GM18907 (cell line): ENCODE measurements at regions not wholly inside any gene's neighbourhood (a gene's known extent, or its start where the extent isn't known, plus 50 kb on each side); places are given as distances from the start of the nearest gene placed in this dataset.

Experiments
- ATAC-seq: cut with Tn5 transposase; IDR thresholded peaks from one replicate; pipeline ENCODE4 v1.9.1; 2021; ENCODE audit warnings: mild to moderate bottlenecking, moderate library complexity; ENCODE audit not compliant: unreplicated experiment

DNA sequence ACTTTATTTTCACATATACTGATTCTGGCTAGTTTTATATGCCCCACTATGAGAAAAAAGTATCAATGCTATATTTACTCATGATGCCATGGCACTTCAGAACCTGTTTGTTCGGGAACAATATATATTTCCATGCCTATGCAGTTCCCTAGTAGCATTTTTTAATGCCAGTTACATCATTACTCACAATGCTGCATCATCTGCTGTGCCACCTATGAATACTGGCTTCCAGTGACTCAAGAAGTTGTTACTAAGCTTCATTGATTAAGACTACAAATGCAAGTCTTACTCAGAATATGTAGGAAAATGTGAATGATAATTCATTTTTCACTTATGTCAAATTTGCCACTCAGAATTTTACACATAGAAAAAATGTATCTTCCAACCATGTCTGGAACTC is 97.9 kb downstream of the MAFB start:
- no peak for ATAC-seq

DNA sequence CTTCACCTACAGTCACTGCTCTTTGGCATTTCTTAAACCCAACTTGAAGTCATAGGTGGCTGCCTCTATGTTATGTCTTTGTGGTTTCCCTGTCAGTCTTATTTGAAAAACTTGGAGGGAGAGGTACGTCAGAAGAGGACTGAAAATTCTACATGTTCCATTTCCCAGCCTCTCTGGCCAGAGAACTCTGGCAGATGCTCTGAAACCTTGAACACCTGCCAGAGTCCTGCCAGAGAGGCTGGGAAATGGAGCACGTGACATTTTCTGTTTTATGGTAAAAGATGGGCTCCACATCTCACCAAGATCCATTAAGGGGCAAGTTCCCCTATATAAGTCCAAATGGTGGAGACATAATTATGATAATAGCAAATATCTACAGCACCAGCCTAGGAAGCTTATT is 99.5 kb downstream of the MAFB start:
- ATAC-seq, result no peak

DNA sequence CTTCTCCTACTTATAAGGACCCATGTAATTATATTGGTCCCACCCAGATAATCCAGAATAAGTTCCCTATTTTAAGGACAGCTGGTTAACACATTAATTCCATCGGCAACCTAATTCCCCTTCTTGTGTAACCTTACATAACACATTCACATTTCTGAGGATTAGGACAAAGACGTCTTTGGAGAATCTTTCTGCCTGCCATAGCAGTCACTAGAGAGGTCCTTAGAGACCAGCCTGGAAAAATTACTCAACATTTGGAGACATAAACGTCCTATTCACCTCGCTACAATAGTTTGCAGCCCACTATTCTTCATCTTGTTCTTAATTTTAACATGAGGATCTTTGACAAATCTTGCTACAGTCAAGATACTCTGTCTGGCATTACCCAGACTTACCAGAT is 100.1 kb downstream of the MAFB start:
- ATAC-seq, result no peak

DNA sequence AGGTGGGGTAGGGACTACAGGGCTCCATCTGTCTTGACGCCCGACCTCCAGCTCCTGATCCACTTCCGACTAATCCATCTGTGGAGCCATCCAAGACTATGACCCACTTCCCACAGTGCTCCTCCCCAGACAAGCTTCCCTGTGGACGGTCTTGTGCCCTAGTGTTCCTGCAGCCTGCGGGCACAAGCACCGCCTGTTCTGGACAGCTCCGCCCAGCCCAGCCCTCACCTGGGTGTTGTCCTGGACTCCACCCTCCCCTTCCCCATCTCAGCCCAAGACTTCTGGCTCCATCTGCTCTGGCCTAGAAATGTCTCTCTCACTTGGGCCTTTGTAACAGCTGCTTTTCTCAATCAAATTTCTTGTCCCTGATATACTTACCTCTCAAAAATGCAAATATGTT is 102.0 kb downstream of the MAFB start:
- ATAC-seq, result no peak

DNA sequence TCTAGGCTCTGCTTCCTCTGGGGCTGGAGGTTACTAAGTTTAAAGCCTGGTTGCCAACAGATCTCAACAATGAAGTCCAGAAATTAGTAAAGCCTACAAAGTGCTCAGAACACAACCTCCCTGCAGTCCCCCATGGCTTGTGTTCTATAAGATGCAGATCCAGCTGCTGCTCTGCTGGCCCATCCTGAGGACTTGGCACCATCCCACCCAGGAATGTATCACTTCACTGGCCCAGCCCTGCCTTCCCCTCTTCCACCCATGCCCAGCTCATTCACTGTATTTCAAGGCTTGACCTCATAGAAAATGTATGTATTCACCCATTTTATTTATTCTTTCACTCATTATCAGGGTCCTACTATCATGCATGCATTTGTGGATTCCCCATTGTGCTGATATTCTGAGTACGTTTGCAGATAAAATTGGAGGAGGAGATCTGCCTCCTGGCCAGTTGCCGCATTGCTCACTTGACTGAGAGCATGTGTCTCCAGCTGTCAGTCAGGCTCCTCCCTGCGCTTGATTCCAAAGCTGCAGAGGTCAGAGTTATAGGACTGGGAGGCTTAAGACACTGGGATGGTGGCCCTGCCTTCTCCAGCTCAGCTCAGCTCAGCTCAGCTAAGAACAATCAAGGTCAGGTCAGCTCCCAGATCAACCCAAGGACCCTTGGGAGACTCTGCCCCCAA is 104.8 kb downstream of the MAFB start:
- ATAC-seq, result no peak

DNA sequence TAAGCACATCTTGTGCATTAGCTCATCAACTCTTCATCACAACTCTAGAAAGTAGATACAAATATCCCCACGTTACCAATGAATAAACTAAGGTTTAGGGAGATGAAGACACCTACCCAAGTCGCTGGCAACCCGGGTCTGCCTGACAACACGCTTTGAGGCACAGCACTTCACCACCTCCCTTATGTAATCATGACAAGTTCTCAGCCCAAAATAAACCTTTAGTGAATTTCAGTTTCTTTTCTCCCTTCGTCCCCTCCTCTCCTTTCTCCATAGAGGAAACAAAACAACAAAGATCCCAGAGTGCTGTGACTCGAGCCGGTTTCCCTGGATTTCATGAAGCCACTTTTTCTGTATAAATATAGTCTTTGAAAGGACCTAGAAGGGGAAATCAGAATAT is 105.4 kb downstream of the MAFB start:
- no peak for ATAC-seq

DNA sequence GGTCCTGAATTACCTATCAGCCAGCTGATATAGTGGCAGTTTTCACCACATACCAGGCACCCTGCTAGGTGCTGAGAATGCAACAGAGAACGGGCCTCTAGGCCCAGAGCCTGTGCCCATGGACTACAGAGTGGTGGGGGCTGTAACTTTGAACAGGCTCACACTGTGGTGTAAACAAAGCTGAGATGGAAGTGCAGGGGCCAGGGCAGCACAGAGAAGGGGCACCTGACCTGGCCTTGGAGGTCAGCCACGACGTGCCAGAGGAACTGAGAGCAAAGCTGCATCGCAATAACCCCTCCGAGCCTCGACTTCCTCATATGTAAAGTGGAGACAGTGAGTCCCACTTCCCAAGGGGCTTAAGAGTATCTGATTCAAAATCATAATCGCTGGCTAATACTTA is 105.8 kb downstream of the MAFB start:
- ATAC-seq, result no peak

DNA sequence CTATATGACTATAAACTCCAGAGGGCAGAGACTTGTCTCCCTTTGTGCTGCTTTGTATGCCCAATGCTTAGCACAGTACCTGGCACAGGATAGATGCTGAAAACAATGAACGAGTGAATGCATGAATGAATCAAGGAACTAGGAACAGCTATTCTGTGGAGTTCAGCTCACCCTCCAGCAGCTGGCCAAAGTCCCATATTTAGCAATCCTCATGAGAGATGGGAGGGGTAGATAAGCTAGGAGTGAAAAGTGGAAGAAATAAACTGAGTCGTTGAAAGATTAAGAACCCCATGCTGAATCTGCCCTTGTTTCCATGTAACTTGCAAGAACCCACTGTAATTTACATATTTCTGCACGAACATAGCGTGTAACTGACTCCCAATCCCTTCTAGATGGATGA is 106.5 kb downstream of the MAFB start:
- ATAC-seq, result no peak

DNA sequence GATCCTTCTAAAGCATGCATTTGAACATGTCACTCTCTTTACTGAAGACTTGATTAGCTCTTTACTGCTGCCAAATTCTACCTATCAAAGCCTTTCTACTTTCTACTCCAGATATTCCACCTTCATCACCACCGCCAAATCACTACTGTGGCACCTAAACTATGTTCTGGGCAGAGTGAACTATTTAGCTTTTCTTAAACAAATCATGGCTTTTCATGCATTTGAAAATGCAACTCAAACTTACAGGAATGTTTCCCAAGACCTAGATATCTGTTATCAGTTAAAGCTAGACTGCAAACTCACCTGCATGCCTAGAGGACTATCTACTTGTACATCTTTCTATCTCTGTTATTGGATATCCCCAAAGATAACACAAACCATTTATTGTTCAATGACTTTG is 109.3 kb downstream of the MAFB start:
- ATAC-seq, result no peak

DNA sequence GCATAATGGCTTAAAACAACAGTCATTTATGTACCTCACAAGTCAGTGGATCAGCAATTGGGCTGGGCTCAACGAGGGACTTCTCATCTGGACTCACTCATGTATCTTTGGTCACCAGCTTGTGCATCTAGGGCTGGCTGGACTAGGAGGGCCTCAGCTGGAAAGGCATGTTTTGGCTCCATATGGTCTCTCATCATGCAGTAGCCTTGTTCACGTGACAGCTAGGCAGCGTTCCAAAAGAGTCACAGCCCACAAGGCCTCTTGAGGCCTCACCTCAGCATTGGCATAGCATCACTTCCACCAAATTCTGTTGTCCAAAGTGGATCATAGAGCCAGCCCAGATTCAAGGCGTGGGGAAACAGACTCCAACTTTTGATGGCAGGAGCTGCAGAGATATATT is 110.1 kb downstream of the MAFB start:
- ATAC-seq, result no peak

DNA sequence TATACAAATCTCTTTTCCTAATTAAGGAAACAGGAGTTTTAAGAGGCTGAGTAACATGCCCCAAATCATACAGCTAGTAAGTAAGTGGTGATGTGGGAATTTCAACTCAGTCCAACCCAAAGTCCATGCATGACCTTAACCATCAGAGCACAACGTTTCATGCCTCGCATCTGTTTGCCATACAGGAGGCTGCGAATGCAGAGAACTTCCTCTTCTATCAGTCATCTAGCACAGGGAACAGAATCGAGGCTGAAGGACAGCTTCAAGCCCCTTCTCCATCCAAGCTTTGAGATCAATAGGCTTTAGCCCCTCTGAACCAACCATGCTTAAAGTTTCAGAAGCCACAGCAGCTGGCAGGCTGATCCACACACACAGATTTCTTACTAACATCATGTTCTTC is 113.2 kb downstream of the MAFB start:
- ATAC-seq, result no peak

DNA sequence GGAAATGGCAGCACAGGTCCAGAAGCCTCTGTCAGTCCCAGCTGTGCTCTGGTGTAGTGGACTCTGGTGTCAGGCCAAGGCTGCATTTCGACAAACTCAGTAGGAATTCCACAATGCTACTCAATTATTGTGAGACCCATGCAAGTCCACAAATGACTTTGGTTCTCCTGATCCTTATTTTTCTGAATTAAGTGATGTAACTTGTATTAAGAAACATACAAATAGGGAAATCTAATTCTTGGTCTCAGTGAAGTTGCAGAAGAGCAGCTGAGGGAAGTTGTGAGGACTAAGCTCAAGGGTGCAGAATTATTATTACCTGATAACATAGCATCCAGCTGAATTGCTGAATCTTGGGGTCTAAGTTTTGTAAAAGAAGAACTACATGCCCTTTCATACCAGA is 116.8 kb downstream of the MAFB start:
- no peak for ATAC-seq

DNA sequence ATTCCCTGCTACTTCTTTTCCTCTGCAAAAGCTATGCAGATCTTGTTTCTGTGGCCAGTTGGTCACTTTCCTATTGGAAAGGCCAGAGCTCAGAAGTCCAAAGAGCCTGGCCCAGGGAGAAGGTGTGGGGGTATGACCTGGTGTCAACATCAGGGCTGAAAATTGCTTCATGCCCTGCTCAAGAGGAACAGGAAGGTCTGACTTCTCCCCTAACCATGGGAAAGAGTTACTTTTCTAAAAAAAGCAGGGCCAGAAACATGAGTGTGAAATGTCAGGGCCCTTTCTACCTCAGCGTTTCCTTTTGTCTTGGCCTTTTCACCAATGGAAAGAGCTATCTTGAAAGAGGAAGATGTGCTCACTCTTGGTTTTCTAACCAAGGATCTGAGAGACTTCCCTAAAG is 117.4 kb downstream of the MAFB start:
- no peak for ATAC-seq

DNA sequence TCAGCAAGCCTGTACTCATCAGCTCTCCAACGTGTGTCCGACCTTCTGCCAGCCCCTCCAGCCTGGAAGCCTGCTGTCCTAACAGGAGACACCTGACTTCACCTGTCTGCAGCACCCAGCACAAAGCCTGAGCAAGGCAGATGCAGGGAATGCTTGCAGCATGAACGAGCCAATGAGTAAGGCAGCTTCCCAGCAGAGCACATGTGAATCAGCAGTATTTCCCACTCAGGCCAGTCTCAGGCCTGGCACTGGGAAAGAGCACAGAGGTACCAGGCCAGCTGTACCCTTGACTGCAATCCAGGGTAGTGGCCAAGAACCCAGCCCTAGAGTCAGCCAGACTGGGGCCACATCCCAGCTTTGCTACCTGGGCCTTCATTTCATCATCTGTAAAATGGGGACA is 120.8 kb downstream of the MAFB start:
- no peak for ATAC-seq

DNA sequence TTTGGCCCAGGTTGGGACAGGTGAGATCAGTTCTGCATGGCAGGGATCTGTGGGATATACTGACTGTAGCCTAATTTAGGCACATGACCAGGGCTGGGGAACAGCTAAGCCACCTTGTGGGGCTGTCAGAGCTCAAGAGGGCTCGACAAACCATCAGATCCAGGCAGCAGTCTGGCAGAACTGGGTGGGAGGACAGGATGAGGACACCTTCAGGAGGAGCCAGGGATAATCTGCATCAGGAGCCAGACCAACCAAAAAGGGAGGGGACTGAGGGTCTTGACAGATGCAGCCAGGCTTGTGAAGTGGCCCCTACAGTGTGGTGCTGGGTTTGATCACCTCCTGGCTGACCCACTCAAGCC is 123.4 kb downstream of the MAFB start:
- no peak for ATAC-seq

DNA sequence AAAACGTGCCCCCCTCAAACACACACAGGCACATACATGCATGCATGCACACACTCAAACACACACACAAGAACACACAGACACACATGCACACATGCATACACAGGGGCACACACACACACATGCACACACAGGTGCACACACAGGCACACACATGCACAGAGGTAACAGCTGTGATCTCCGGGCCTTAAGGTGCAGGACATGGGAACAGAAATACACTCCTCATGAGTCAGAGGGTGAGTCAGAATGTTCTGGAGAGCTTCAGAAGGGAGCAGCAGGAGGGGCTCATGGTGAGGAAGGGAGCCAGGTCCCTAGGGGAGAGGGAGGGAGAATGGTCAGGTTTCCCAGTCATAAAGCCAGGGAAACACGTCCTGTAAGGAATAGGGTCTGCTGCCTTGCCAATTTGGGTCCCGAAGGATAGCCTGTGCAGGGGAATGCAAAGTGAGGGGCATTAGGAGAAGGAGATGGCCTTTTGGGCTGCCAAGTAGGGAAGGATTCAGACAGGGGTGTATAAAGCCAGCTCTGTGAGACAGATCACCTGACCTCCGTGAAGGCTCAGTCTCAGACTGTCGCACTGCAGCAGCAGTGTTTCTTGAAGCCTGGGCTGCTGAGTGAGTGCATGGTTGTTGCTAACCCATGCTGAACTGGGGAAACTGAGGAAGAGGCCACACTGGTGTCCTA is 123.9 kb downstream of the MAFB start:
- ATAC-seq, result no peak

DNA sequence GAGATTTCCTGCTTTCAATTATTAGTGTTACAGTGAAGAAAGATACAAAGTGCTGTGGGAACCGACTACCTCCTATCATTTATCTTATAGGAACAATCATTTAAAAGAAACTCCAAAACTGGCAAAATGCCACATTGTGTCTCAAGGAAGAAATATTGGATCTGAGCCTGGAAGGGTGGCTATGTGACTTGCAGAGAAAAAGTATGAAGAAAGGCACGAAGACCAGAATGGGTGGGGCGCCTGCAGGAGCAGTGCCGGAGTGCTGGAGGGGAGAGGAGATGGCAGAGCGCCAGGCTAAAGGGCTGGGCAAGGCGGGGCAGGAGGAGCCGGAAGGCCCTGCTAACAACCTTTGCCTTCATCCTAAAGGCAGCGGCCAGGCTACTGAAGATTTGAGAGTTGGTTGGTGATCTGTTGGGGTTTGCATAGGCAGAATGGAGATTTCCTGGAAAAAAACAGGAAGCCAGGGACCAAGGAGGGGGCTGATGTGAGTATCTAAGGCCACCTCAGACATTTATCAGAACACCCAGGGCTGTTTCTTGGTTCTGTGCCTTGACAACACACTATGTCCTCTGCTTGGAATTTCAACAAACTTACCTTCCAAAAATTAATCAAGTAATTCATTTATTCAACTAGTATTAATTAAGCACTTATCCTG is 125.6 kb downstream of the MAFB start:
- ATAC-seq, result no peak

DNA sequence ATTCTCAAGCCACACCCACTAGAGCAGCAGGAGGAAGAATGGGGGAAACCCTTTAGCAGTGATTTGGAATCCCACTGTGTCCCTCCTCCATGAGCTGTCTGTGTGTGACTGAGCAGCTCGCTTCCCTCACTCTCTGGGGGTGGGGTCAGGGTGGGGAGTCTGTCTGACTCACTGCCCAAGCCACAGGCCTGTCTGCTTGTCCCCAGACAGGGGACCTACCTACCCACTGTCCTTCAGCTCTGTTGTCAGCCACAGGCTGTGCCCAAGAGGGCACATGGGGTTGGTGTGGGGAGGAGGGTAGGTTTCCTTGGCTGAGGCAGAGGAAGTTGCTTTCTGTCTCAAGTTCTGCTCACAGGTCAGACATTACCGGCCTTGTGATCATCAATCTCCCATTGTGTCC is 127.0 kb downstream of the MAFB start:
- ATAC-seq, result no peak

DNA sequence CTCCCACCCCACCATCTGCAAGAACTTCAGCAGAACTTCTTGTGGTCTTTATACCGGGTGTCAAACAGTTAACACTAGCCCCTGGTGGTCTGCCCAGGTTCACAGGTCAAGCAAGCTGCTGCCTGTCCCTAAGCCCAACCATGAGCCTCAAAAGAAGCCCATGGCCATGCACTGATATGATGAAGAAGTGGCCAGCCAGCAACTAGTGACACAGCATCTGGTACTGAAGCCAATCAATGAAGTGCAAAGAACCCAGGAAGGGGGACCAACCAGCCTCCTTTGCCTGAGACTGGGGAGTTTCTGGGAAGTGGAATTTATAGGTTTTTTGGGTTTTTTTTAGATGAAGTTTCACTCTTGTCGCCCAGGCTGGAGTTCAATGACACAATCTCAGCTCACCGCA is 127.8 kb downstream of the MAFB start:
- ATAC-seq, result no peak

DNA sequence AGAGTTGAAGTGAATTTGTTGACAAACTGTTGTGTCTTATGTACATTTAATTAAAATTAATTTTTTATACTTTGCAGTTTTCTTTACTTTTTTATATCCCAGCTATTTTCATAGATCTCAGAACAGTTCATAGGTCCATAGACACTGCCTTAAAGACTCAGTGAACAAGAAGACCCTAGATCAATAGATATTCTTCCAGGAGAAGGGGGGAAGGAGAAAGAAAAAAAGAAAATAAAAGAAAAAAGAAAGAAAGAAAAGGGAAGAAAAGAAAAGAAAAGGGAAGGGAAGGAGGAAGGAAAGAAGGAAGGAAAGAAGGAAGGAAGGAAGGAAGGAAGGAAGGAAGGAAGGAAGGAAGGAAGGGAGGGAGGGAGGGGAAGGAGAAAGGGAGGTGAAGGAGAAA is 130.8 kb downstream of the MAFB start:
- ATAC-seq, result no peak

DNA sequence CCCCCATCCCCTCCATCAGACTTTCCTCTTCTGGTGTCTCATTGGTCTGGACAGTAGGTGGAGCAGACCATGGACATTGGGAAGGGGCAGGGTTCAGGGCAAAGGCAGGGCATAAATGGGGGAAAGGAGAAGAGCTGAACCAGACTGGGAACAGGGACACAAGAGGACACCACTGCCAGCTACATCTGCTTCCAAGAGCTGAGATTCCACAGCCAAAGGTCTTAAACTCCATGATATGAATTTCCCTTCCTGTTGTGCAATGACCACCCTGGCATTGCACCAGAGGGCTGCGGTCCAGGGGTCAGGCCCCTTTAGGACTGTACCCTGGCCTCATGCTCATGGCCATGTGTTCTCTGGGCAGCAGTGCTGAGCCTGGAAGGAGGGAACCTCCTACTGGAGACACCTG is 137.9 kb downstream of the MAFB start:
- no peak for ATAC-seq

DNA sequence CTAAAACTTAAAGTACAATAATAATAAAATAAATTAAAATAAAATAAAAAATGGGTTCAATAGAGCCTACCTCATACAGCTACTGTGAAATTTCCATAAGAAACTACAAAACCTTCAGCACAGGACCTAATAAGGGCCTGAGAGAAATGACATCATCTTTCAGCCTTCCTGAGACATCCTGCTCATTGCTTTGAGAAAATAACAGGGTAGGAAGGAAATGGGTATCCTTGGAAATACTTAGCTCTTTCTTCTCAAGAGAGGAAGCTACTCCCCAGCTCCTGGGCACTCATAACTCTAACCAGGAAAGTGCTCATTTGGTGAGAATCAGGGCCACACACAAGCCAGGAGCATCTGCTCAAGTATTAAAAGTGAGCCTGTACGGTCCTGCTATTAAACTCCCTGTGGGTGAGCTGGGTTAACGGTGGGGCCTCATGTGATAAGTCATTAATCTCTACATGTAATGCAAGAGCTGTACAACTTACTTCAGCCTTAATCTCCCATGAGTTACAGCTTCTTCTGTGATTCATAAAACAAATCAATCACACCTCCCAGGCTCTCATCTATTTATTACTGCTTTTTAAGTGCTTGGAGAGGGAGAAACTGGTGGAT is 141.4 kb downstream of the MAFB start:
- no peak for ATAC-seq
